H1 (cell line): ENCODE measurements at regions not wholly inside any gene's neighbourhood (a gene's known extent, or its start where the extent isn't known, plus 50 kb on each side); places are given as distances from the start of the nearest gene placed in this dataset.

Experiments used
- CTCF ChIA-PET: fragments of 300-600 bp; sonication (Branson Sonifier 250); formaldehyde crosslinking; loops from one replicate; lab custom pipeline; 2021; ENCODE audit not compliant: partially characterized antibody; lab: Charles Lee
- POLR2A ChIA-PET: fragments of 300-600 bp; sonication (Branson Sonifier 250); formaldehyde crosslinking; loops from one replicate; lab custom pipeline; 2021; ENCODE audit warnings: inconsistent platforms; ENCODE audit not compliant: partially characterized antibody; lab: Charles Lee
- DNase-seq, 2 experiments: peaks; one replicate each; pipeline versions ENCODE4 v3.0.0 to v3.0.0-alpha.2; 2010 to 2022; ENCODE audit warnings: low spot score in 2 of 2, low read depth in 1 of 2, mixed read lengths in 1 of 2
- FAIRE-seq: peaks from 2 replicates; lab custom pipeline; 2011; peaks lifted over from hg19 to GRCh38; lab: Jason Lieb, UNC
- H2AFZ ChIP-seq: 2 replicates; pipeline ENCODE4 v1.8.1; 2012; ENCODE audit warnings: low read length, inconsistent platforms
- H2AK5ac ChIP-seq: 2 replicates; pipeline ENCODE4 v1.6.1; 2013; ENCODE audit warnings: low read depth, low read length
- H2BK120ac ChIP-seq: replicated peaks from 2 replicates; pipeline ENCODE3; 2013; ENCODE audit warnings: low read depth, low read length, inconsistent platforms
- H2BK12ac ChIP-seq: 2 replicates; pipeline ENCODE4 v1.6.1; 2013; ENCODE audit warnings: low read depth, low read length
- H2BK15ac ChIP-seq: 2 replicates; pipeline ENCODE4 v1.6.1; 2013; ENCODE audit warnings: low read length
- H2BK20ac ChIP-seq: 2 replicates; pipeline ENCODE4 v1.6.1; 2013; ENCODE audit warnings: low read length
- H2BK5ac ChIP-seq: 2 replicates; pipeline ENCODE4 v1.6.1; 2013; ENCODE audit warnings: low read depth, low read length
- H3K14ac ChIP-seq: 2 replicates; pipeline ENCODE4 v1.6.1; 2013; ENCODE audit warnings: inconsistent platforms; ENCODE audit not compliant: insufficient read length
- H3K18ac ChIP-seq: 2 replicates; pipeline ENCODE4 v1.6.1; 2013; ENCODE audit warnings: low read length; ENCODE audit errors: extremely low read depth
- H3K23ac ChIP-seq: 2 replicates; pipeline ENCODE4 v1.6.1; 2013; ENCODE audit warnings: inconsistent platforms; ENCODE audit not compliant: insufficient read length
- H3K23me2 ChIP-seq: 2 replicates; pipeline ENCODE4 v1.6.1; 2013; ENCODE audit warnings: low read depth, low read length
- H3K27ac ChIP-seq: 2 replicates; pipeline ENCODE4 v1.6.1; 2011; ENCODE audit warnings: low read depth, low read length, inconsistent platforms
- H3K27me3 ChIP-seq, 4 experiments: replicated peaks in 1 of 4; 1 replicate in 1 of 4; 2 replicates in 3 of 4; pipeline versions ENCODE4 v1.6.1 to v1.8.1; 2011 to 2013; ENCODE audit warnings: low read length in 3 of 4, mild to moderate bottlenecking in 3 of 4, inconsistent platforms in 2 of 4, mixed read lengths in 2 of 4, moderate library complexity in 1 of 4; ENCODE audit not compliant: control insufficient read depth in 3 of 4, insufficient read depth in 3 of 4; ENCODE audit errors: extremely low read depth in 1 of 4
- H3K36me3 ChIP-seq, 4 experiments: 2 replicates each; pipeline versions ENCODE4 v1.6.1 to v1.8.1; 2011 to 2013; ENCODE audit warnings: mild to moderate bottlenecking in 4 of 4, low read length in 3 of 4, moderate library complexity in 2 of 4, control low read depth in 1 of 4, inconsistent platforms in 1 of 4; ENCODE audit not compliant: insufficient read depth in 4 of 4, control insufficient read depth in 2 of 4
- H3K4ac ChIP-seq: replicated peaks from 2 replicates; pipeline ENCODE3; 2013; ENCODE audit warnings: low read length, low read depth, mixed read lengths, inconsistent platforms; ENCODE audit not compliant: insufficient read length
- H3K4me1 ChIP-seq, 4 experiments: replicated peaks in 1 of 4; 1 replicate in 1 of 4; 2 replicates in 3 of 4; pipeline versions ENCODE4 v1.6.1 to v1.8.1; 2011 to 2013; ENCODE audit warnings: low read length in 3 of 4, inconsistent platforms in 2 of 4, mixed read lengths in 1 of 4; ENCODE audit not compliant: insufficient read depth in 4 of 4, control insufficient read depth in 3 of 4
- H3K4me2 ChIP-seq, 2 experiments: 2 replicates each; pipeline versions ENCODE4 v1.6.1 to v1.8.1; 2011 to 2013; ENCODE audit warnings: low read depth in 2 of 2, low read length in 2 of 2, control low read depth in 1 of 2, inconsistent platforms in 1 of 2, mild to moderate bottlenecking in 1 of 2; ENCODE audit not compliant: insufficient read depth in 1 of 2
- H3K4me3 ChIP-seq, 4 experiments: fragments of 200-600, 300-600 bp in 1 of 4; sonication (generic), shearing (Covaris generic), sonication (Bioruptor Twin) in 1 of 4; 2 replicates each; pipeline versions ENCODE4 v1.5.1 to v1.8.1; 2011 to 2016; ENCODE audit warnings: low read length in 4 of 4, low read depth in 3 of 4, control low read depth in 2 of 4, inconsistent platforms in 2 of 4, mild to moderate bottlenecking in 2 of 4, mixed read lengths in 1 of 4, moderate library complexity in 1 of 4; ENCODE audit not compliant: insufficient read depth in 2 of 4; ENCODE audit errors: extremely low read depth in 1 of 4
- H3K56ac ChIP-seq: replicated peaks from 2 replicates; pipeline ENCODE3; 2013; ENCODE audit warnings: low read depth, mild to moderate bottlenecking, mixed read lengths, low read length, inconsistent platforms; ENCODE audit not compliant: insufficient read length
- H3K79me1 ChIP-seq: 2 replicates; pipeline ENCODE4 v1.6.1; 2013; ENCODE audit warnings: low read depth, low read length, control low read depth
- H3K79me2 ChIP-seq, 2 experiments: 2 replicates each; pipeline versions ENCODE4 v1.6.1 to v1.8.1; 2012 to 2013; ENCODE audit warnings: low read length in 2 of 2, mild to moderate bottlenecking in 2 of 2, inconsistent platforms in 1 of 2; ENCODE audit not compliant: insufficient read depth in 2 of 2, control insufficient read depth in 1 of 2
- H3K9ac ChIP-seq, 4 experiments: replicated peaks in 1 of 4; 1 replicate in 1 of 4; 2 replicates in 3 of 4; pipeline versions ENCODE4 v1.6.1 to v1.8.1; 2011 to 2013; ENCODE audit warnings: low read depth in 3 of 4, low read length in 3 of 4, control low read depth in 2 of 4, mild to moderate bottlenecking in 2 of 4, moderate library complexity in 2 of 4, inconsistent platforms in 1 of 4; ENCODE audit errors: extremely low read depth in 1 of 4
- H3K9me3 ChIP-seq, 2 experiments: 2 replicates each; pipeline versions ENCODE4 v1.6.1 to v1.8.1; 2012 to 2013; ENCODE audit warnings: mild to moderate bottlenecking in 2 of 2, moderate library complexity in 2 of 2, control low read depth in 1 of 2, inconsistent platforms in 1 of 2, low read depth in 1 of 2, low read length in 1 of 2, mixed read lengths in 1 of 2; ENCODE audit not compliant: insufficient read depth in 2 of 2
- H4K20me1 ChIP-seq, 2 experiments: replicated peaks in 1 of 2; 2 replicates each; pipeline versions ENCODE3 to v1.8.1; 2011 to 2013; ENCODE audit warnings: inconsistent platforms in 2 of 2, low read length in 2 of 2, mild to moderate bottlenecking in 1 of 2; ENCODE audit not compliant: insufficient read depth in 2 of 2, control insufficient read depth in 1 of 2
- H4K5ac ChIP-seq: 2 replicates; pipeline ENCODE4 v1.6.1; 2013; ENCODE audit warnings: low read length, low read depth, mixed read lengths, inconsistent platforms; ENCODE audit not compliant: insufficient read length
- H4K8ac ChIP-seq: 2 replicates; pipeline ENCODE4 v1.8.0; 2013; ENCODE audit warnings: mild to moderate bottlenecking, moderate library complexity, low read length, inconsistent platforms; ENCODE audit not compliant: insufficient read depth; ENCODE audit errors: extremely low read depth
- H4K91ac ChIP-seq: replicated peaks from 2 replicates; pipeline ENCODE3; 2013; ENCODE audit warnings: low read length, mixed read lengths, inconsistent platforms; ENCODE audit not compliant: insufficient read length
- BRCA1 ChIP-seq: IDR thresholded peaks from 2 replicates; pipeline ENCODE4 v1.6.1; 2012; ENCODE audit warnings: low read depth, low read length, improper control_type of control experiment
- EGR1 ChIP-seq: IDR thresholded peaks from 2 replicates; pipeline ENCODE4 v1.6.1; 2011; ENCODE audit warnings: low read depth, low read length, borderline replicate concordance
- EZH2 ChIP-seq: fragments of 200-600 bp; sonication (generic); IDR thresholded peaks from 2 replicates; pipeline ENCODE4 v1.7.1; 2012; ENCODE audit warnings: low read depth, mild to moderate bottlenecking, moderate library complexity, low read length, inconsistent platforms; ENCODE audit not compliant: severe bottlenecking
- MAFK ChIP-seq: IDR thresholded peaks from 2 replicates; pipeline ENCODE4 v1.6.1; 2012; ENCODE audit warnings: low read depth, mild to moderate bottlenecking, improper control_type of control experiment, low read length
- NRF1 ChIP-seq: IDR thresholded peaks from 2 replicates; pipeline ENCODE4 v1.6.1; 2011; ENCODE audit warnings: mild to moderate bottlenecking, low read depth, low read length, improper control_type of control experiment
- POLR2A ChIP-seq, 2 experiments: IDR thresholded peaks; 1 replicate in 1 of 2; 2 replicates in 1 of 2; pipeline ENCODE4 v1.6.1; 2011; ENCODE audit warnings: low read depth in 2 of 2, low read length in 2 of 2, mild to moderate bottlenecking in 2 of 2; ENCODE audit errors: control extremely low read depth in 1 of 2
- POLR2AphosphoS5 ChIP-seq: IDR thresholded peaks from 2 replicates; pipeline ENCODE4 v1.6.1; 2011; ENCODE audit warnings: low read depth, low read length
- RBBP5 ChIP-seq: IDR thresholded peaks from 2 replicates; pipeline ENCODE4 v1.7.1; 2012; ENCODE audit warnings: low read depth, mild to moderate bottlenecking, inconsistent platforms, low read length, moderate library complexity, borderline replicate concordance
- SIX5 ChIP-seq: IDR thresholded peaks from 2 replicates; pipeline ENCODE4 v1.6.1; 2011; ENCODE audit warnings: mild to moderate bottlenecking, low read depth, low read length
- WGBS, 2 experiments: shearing (Covaris generic) in 1 of 2; methylation state at CpG; one replicate each; pipeline versions ENCODE4 v1.1.6 to v1.1.7; 2013 to 2015; ENCODE audit warnings: low lambda C conversion rate in 2 of 2, mixed read lengths in 2 of 2, inconsistent platforms in 1 of 2, low coverage in 1 of 2, missing lambda C conversion rate in 1 of 2; ENCODE audit not compliant: insufficient replicate concordance in 2 of 2, insufficient coverage in 1 of 2, insufficient read length in 1 of 2; ENCODE audit errors: extremely low coverage in 1 of 2, missing lambda C conversion rate in 1 of 2; 5-methylcytosine and 5-hydroxymethylcytosine counted together

DNA sequence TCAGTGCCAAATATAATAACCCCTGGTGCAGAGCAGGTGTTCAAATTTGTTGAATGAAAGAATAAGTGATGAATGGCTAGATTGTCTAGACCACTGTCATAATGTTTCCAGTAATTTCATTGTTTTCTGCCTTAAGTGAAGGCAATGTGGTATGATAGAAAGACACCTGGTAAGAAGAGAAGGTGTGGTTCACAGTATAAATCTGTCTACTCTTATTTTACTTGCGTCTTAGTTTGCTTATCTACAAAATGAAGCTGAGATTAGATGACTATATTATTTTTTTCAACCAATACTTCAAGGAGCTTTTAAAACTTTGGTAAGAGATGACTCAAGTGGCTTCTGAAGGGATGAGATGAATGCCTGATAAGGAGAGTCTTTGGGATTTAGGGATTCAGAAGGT lies 788.4 kb downstream of the EPHA4 start:
- Histone ChIP-seq H3K56ac (no peak overlapping the region), H3K4ac (no peak overlapping the region), H2BK15ac (no peak overlapping the region), H3K18ac (no peak overlapping the region), H3K79me2 (no peaks in the 10 kb centered on the region), H3K23me2 (no peaks in the 10 kb centered on the region), H3K4me1 (no peaks in the 10 kb centered on the region), H2AK5ac (no peak overlapping the region), H4K91ac (no peak overlapping the region), H2BK5ac (no peak overlapping the region), H3K27me3 (peaks cover 0 to 3% (median 2%) of the 10 kb centered on the region in 4 experiments; a peak in 4 of 7 replicates), H3K79me1 (no peaks in the 10 kb centered on the region), H3K36me3 (no peaks in the 10 kb centered on the region), H3K23ac (no peak overlapping the region), H3K9ac (no peak overlapping the region), H3K4me3 (no peak overlapping the region), H3K4me2 (no peak overlapping the region), H4K5ac (no peak overlapping the region), H2BK120ac (no peak overlapping the region), H3K9me3 (0 out of 4 replicates have a peak, but pooled peaks cover 0 to 3% of the 10 kb centered on the region in 2 experiments), H3K14ac (no peak overlapping the region), H2AFZ (no peak overlapping the region), H3K27ac (no peak overlapping the region), H2BK12ac (no peak overlapping the region), H4K8ac (no peak overlapping the region), H2BK20ac (no peak overlapping the region), H4K20me1 (no peaks in the 10 kb centered on the region)
- TF ChIP-seq SIX5 (no peak), POLR2AphosphoS5 (no peak), EZH2 (no peak), POLR2A (IDR thresholded peaks at IDR 0.05; ENCODE audit: control extremely low read depth in 1 of 2, low read depth in 2 of 2, low read length in 2 of 2) (no peak), BRCA1 (no peak), EGR1 (no peak), RBBP5 (no peak), NRF1 (no peak), MAFK (no peak)
- no peak for DNase-seq
- CTCF ChIA-PET: no interaction called here
- POLR2A ChIA-PET: no interaction called here
- no peak for FAIRE-seq
- WGBS, 2 experiments: 91% methylated on average over 1 of the region's 1 CpG; no CpG with 5 or more reads in 1 of the 2 experiments
